H7 (cell line): ENCODE measurements at regions not wholly inside any gene's neighbourhood (a gene's known extent, or its start where the extent isn't known, plus 50 kb on each side); places are given as distances from the start of the nearest gene placed in this dataset.
A peak's percentile ranks its signal among the peaks of the same experiment; 100 is the strongest.

Experiments used
- DNase-seq: peaks from one replicate; pipeline ENCODE4 v3.0.0; 2012
- H3K27me3 ChIP-seq: 2 replicates; pipeline ENCODE4 v1.6.0; 2011; ENCODE audit warnings: mild to moderate bottlenecking, low read length; ENCODE audit not compliant: control insufficient read depth, insufficient read depth
- H3K36me3 ChIP-seq: replicated peaks from 2 replicates; pipeline ENCODE4 v1.5.1; 2011; ENCODE audit warnings: low read length; ENCODE audit not compliant: control insufficient read depth, insufficient read depth
- H3K4me3 ChIP-seq: 2 replicates; pipeline ENCODE4 v1.5.1; 2011; ENCODE audit warnings: low read depth, mild to moderate bottlenecking, control low read depth, low read length, moderate library complexity; ENCODE audit not compliant: insufficient read depth

- DNase-seq: no peak
These were observed 502.8 kb downstream of the KLF12 start for GRCh38 chr13:73631411-73631810.

GRCh38 chr13:73625562-73626339 lies 508.5 kb downstream of the KLF12 start:
- H3K36me3 ChIP-seq: no peaks in the 10 kb centered on the region
- H3K4me3 ChIP-seq: no peak overlapping the region
- no peak for DNase-seq
- no peaks in the 10 kb centered on the region for H3K27me3 ChIP-seq

More at GRCh38 chr13:73631411-73631810, 502.8 kb downstream of the KLF12 start:
- Histone ChIP-seq H3K27me3 (peaks cover 5% of the 10 kb centered on the region), H3K4me3 (no peak overlapping the region), H3K36me3 (no peaks in the 10 kb centered on the region)

GRCh38 chr13:73623281-73623680 lies 510.9 kb downstream of the KLF12 start:
- no peaks in the 10 kb centered on the region for H3K27me3 ChIP-seq
- H3K36me3 ChIP-seq: no peaks in the 10 kb centered on the region
- DNase-seq: no peak

GRCh38 chr13:73622381-73622780 lies 511.8 kb downstream of the KLF12 start:
- DNase-seq: no peak
- Histone ChIP-seq H3K36me3 (no peaks in the 10 kb centered on the region), H3K27me3 (no peaks in the 10 kb centered on the region), H3K4me3 (no peak overlapping the region)

More at GRCh38 chr13:73623281-73623680, 510.9 kb downstream of the KLF12 start:
- H3K4me3 ChIP-seq: no peak overlapping the region

- no peaks in the 10 kb centered on the region for H3K36me3 ChIP-seq
- H3K27me3 ChIP-seq: no peaks in the 10 kb centered on the region
- H3K4me3 ChIP-seq: no peak overlapping the region
- DNase-seq: peak; percentile 17
These were observed 515.8 kb downstream of the KLF12 start for GRCh38 chr13:73618275-73618865.

- no peak for DNase-seq
- Histone ChIP-seq H3K27me3 (no peaks in the 10 kb centered on the region), H3K4me3 (no peak overlapping the region), H3K36me3 (no peaks in the 10 kb centered on the region)
These were observed 517.3 kb downstream of the KLF12 start for GRCh38 chr13:73616861-73617260.

- Histone ChIP-seq H3K27me3 (no peaks in the 10 kb centered on the region), H3K4me3 (no peak overlapping the region), H3K36me3 (no peaks in the 10 kb centered on the region)
- no peak for DNase-seq
These were observed 523.2 kb downstream of the KLF12 start for GRCh38 chr13:73610799-73611592.

GRCh38 chr13:73608711-73609485 lies 525.3 kb downstream of the KLF12 start:
- no peak for DNase-seq
- Histone ChIP-seq H3K36me3 (no peaks in the 10 kb centered on the region), H3K27me3 (no peaks in the 10 kb centered on the region), H3K4me3 (no peak overlapping the region)

GRCh38 chr13:73608157-73608516 lies 526.1 kb downstream of the KLF12 start:
- Histone ChIP-seq H3K4me3 (no peak overlapping the region), H3K27me3 (no peaks in the 10 kb centered on the region), H3K36me3 (no peaks in the 10 kb centered on the region)
- DNase-seq: no peak

GRCh38 chr13:73607489-73608156 lies 526.6 kb downstream of the KLF12 start:
- DNase-seq: no peak
- Histone ChIP-seq H3K36me3 (no peaks in the 10 kb centered on the region), H3K27me3 (no peaks in the 10 kb centered on the region), H3K4me3 (no peak overlapping the region)

- no peaks in the 10 kb centered on the region for H3K27me3 ChIP-seq
- no peak overlapping the region for H3K4me3 ChIP-seq
- H3K36me3 ChIP-seq: no peaks in the 10 kb centered on the region
- DNase-seq: no peak
These were observed 530.6 kb downstream of the KLF12 start for GRCh38 chr13:73603646-73604045.

GRCh38 chr13:73602295-73602694 lies 531.9 kb downstream of the KLF12 start:
- Histone ChIP-seq H3K27me3 (no peaks in the 10 kb centered on the region), H3K4me3 (no peak overlapping the region), H3K36me3 (no peaks in the 10 kb centered on the region)
- no peak for DNase-seq

- H3K4me3 ChIP-seq: no peak overlapping the region
- H3K27me3 ChIP-seq: no peaks in the 10 kb centered on the region
- no peaks in the 10 kb centered on the region for H3K36me3 ChIP-seq
- no peak for DNase-seq
These were observed 532.5 kb downstream of the KLF12 start for GRCh38 chr13:73601708-73602107.
